ENCODE measurements at regions not wholly inside any gene's neighbourhood (a gene's known extent, or its start where the extent isn't known, plus 50 kb on each side); places are given as distances from the start of the nearest gene placed in this dataset.
"Not testable (repeated sequence)": the region's sequence is repeated elsewhere in the genome, so short reads cannot be mapped to it uniquely, and the experiment has no call there.

- no peaks in the 10 kb centered on the region for H3K79me2 ChIP-seq (ENCODE audit: insufficient read depth, low read length)
- no peaks in the 10 kb centered on the region for H3K27me3 ChIP-seq (ENCODE audit: insufficient read depth, low read length, poor library complexity, severe bottlenecking)
- no peak overlapping the region for H3K4me3 ChIP-seq (ENCODE audit: low read length, poor library complexity, severe bottlenecking)
- TF ChIP-seq CTCF (conservative IDR thresholded peaks at IDR 0.05; ENCODE audit: low read length) (no peak), EZH2phosphoT487 (IDR thresholded peaks at IDR 0.05; ENCODE audit: borderline replicate concordance) (no peak)
- no peak overlapping the region for H2AFZ ChIP-seq (ENCODE audit: low read length)
- H3K36me3 ChIP-seq (ENCODE audit: insufficient read depth, low read length), result no peaks in the 10 kb centered on the region
- no peaks in the 10 kb centered on the region for H4K20me1 ChIP-seq (ENCODE audit: insufficient read depth, low read length, poor library complexity, severe bottlenecking)
- no peaks in the 10 kb centered on the region for H3K4me1 ChIP-seq (ENCODE audit: insufficient read depth, low read length, poor library complexity, severe bottlenecking)
- H3K9ac ChIP-seq (ENCODE audit: low read depth, low read length, poor library complexity, severe bottlenecking), result no peak overlapping the region
- no peaks in the 10 kb centered on the region for H3K9me3 ChIP-seq (ENCODE audit: insufficient read depth, low read depth, low read length)
- H3K4me2 ChIP-seq (ENCODE audit: low read depth, low read length, poor library complexity, severe bottlenecking), result no peak overlapping the region
- H3K9me2 ChIP-seq (replicated peaks; ENCODE audit: low read depth, low read length), result no peaks in the 10 kb centered on the region
- no peaks in the 10 kb centered on the region for H3F3A ChIP-seq (ENCODE audit: low read depth)
Observed at GRCh38 chr7:119724041-119724792, 548.8 kb upstream of the KCND2 start.

DNA sequence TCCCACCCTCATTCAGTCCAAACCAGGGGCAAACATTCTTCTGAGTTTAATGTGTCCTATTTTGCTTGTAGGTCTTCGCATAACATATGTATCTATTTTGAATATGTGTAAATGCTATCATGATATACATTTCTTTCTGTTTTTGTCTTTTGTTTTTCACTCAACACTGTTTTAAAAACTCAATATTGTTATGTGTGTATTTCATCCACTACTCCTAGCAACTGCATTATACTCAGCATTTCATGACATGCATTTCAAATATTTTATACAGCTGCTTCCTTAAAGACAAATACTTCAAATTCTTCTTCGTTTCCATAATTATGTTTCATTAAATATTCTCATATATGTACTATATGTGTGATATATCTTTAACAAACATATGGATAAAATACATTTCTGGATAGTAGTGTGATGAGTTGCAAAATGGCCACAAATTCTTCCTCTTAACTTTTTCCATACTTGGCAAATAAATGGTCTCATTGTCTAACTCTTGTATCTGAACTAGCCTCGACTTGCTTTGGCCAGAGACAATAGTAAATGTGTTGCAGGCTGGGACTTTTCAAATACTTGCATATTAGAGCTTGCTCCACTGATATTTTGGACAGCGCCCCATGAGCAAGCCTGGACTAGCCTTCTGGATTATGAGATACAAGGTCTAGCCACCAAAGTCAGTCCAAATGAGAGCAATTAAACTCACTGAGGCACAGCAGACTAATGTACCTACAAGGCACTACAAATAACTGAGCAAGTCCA is 539.7 kb upstream of the KCND2 start:
- no peak overlapping the region for H3K9ac ChIP-seq (ENCODE audit: low read depth, low read length, poor library complexity, severe bottlenecking)
- no peaks in the 10 kb centered on the region for H3K9me2 ChIP-seq (replicated peaks; ENCODE audit: low read depth, low read length)
- no peak overlapping the region for H3K4me3 ChIP-seq (ENCODE audit: low read length, poor library complexity, severe bottlenecking)
- H3K4me1 ChIP-seq (ENCODE audit: insufficient read depth, low read length, poor library complexity, severe bottlenecking), result no peaks in the 10 kb centered on the region
- H4K20me1 ChIP-seq (ENCODE audit: insufficient read depth, low read length, poor library complexity, severe bottlenecking), result no peaks in the 10 kb centered on the region
- H3K27me3 ChIP-seq (ENCODE audit: insufficient read depth, low read length, poor library complexity, severe bottlenecking), result no peaks in the 10 kb centered on the region
- no peak overlapping the region for H3K4me2 ChIP-seq (ENCODE audit: low read depth, low read length, poor library complexity, severe bottlenecking)
- no peaks in the 10 kb centered on the region for H3F3A ChIP-seq (ENCODE audit: low read depth)
- no peaks in the 10 kb centered on the region for H3K36me3 ChIP-seq (ENCODE audit: insufficient read depth, low read length)
- no peaks in the 10 kb centered on the region for H3K79me2 ChIP-seq (ENCODE audit: insufficient read depth, low read length)
- H3K9me3 ChIP-seq (ENCODE audit: insufficient read depth, low read depth, low read length), result no peaks in the 10 kb centered on the region
- no peak overlapping the region for H2AFZ ChIP-seq (ENCODE audit: low read length)
- TF ChIP-seq EZH2phosphoT487 (IDR thresholded peaks at IDR 0.05; ENCODE audit: borderline replicate concordance) (no peak), CTCF (conservative IDR thresholded peaks at IDR 0.05; ENCODE audit: low read length) (no peak)

GRCh38 chr7:119737390-119737789 is 535.6 kb upstream of the KCND2 start:
- H3K4me2 ChIP-seq (ENCODE audit: low read depth, low read length, poor library complexity, severe bottlenecking), result no peak overlapping the region
- no peaks in the 10 kb centered on the region for H3K9me2 ChIP-seq (replicated peaks; ENCODE audit: low read depth, low read length)
- no peaks in the 10 kb centered on the region for H3K36me3 ChIP-seq (ENCODE audit: insufficient read depth, low read length)
- no peak overlapping the region for H2AFZ ChIP-seq (ENCODE audit: low read length)
- H3K4me3 ChIP-seq (ENCODE audit: low read length, poor library complexity, severe bottlenecking), result no peak overlapping the region
- no peaks in the 10 kb centered on the region for H3K9me3 ChIP-seq (ENCODE audit: insufficient read depth, low read depth, low read length)
- H3K27me3 ChIP-seq (ENCODE audit: insufficient read depth, low read length, poor library complexity, severe bottlenecking), result no peaks in the 10 kb centered on the region
- H3K9ac ChIP-seq (ENCODE audit: low read depth, low read length, poor library complexity, severe bottlenecking), result no peak overlapping the region
- H3F3A ChIP-seq (ENCODE audit: low read depth), result no peaks in the 10 kb centered on the region
- no peaks in the 10 kb centered on the region for H3K79me2 ChIP-seq (ENCODE audit: insufficient read depth, low read length)
- H4K20me1 ChIP-seq (ENCODE audit: insufficient read depth, low read length, poor library complexity, severe bottlenecking), result no peaks in the 10 kb centered on the region
- H3K4me1 ChIP-seq (ENCODE audit: insufficient read depth, low read length, poor library complexity, severe bottlenecking), result no peaks in the 10 kb centered on the region
- TF ChIP-seq CTCF (conservative IDR thresholded peaks at IDR 0.05; ENCODE audit: low read length), result no peak
- no peak for TF ChIP-seq EZH2phosphoT487 (IDR thresholded peaks at IDR 0.05; ENCODE audit: borderline replicate concordance)

GRCh38 chr7:119745280-119745679 is 527.7 kb upstream of the KCND2 start:
- not testable (repeated sequence) for H3K4me3 ChIP-seq (ENCODE audit: low read length, poor library complexity, severe bottlenecking); H3K4me1 ChIP-seq (ENCODE audit: insufficient read depth, low read length, poor library complexity, severe bottlenecking); H4K20me1 ChIP-seq (ENCODE audit: insufficient read depth, low read length, poor library complexity, severe bottlenecking); H3K79me2 ChIP-seq (ENCODE audit: insufficient read depth, low read length); H3F3A ChIP-seq (ENCODE audit: low read depth); H2AFZ ChIP-seq (ENCODE audit: low read length); H3K9me2 ChIP-seq (replicated peaks; ENCODE audit: low read depth, low read length); H3K9ac ChIP-seq (ENCODE audit: low read depth, low read length, poor library complexity, severe bottlenecking); H3K4me2 ChIP-seq (ENCODE audit: low read depth, low read length, poor library complexity, severe bottlenecking); H3K36me3 ChIP-seq (ENCODE audit: insufficient read depth, low read length); H3K9me3 ChIP-seq (ENCODE audit: insufficient read depth, low read depth, low read length); H3K27me3 ChIP-seq (ENCODE audit: insufficient read depth, low read length, poor library complexity, severe bottlenecking)

Data from Loucy (cell line).